ENCODE measurements at regions not wholly inside any gene's neighbourhood (a gene's known extent, or its start where the extent isn't known, plus 50 kb on each side); places are given as distances from the start of the nearest gene placed in this dataset.

DNA sequence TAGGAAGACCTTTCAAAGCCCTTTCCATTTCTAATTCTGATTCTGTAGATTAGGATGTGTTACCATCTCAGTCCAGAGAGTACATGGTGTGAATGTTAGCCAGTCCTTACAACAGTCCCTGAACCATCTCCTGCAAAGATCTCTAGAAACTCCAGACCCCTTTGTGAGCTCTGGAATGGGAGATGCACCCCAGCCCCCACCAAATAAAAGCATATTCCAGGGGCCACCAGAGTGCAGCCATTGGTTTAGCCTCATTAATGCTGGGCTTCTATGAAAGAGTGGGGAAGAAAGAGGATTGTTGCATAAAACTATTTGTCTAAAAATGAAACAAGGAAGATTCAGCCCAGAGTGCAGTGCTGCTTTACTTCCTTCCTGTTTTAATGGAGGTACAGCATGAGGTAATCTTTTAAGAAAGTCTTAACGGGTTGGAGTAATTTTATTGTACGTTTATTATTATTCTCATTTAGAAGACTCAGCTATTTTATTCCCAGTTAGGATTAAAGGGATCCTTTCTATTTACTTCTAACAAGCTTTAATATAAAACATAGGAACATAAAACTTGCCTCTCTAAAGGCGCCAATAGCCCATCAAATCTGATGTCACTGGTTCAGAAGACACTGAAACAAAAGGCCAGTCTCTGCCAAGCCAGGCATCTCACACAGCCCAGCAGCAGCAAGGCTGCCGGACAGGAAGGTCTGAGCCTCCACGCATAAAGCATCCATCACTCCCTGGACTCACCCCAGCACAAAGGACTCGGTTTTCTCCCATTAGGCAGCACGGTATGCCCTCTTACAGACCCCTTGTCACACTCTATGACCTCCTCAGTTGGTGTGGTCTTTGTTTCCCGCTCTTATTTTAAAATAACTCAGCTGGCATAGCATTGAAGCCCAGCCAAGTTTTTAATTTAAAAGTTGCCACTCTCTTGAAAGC is 203.9 kb upstream of the BLID start:
- intact Hi-C loops (cut with DNase I) = no loop called here
- ATAC-seq = no peak
- Histone ChIP-seq H3K9me3 (no peaks in the 10 kb centered on the region), H3K27ac (no peak overlapping the region), H3K27me3 (no peaks in the 10 kb centered on the region), H3K4me3 (no peak overlapping the region), H3K4me1 (no peaks in the 10 kb centered on the region), H3K36me3 (replicated peaks in 1 of 2; ENCODE audit: insufficient read depth in 1 of 2, low read depth in 2 of 2) (no peaks in the 10 kb centered on the region)
- TF ChIP-seq, protein P1, sequence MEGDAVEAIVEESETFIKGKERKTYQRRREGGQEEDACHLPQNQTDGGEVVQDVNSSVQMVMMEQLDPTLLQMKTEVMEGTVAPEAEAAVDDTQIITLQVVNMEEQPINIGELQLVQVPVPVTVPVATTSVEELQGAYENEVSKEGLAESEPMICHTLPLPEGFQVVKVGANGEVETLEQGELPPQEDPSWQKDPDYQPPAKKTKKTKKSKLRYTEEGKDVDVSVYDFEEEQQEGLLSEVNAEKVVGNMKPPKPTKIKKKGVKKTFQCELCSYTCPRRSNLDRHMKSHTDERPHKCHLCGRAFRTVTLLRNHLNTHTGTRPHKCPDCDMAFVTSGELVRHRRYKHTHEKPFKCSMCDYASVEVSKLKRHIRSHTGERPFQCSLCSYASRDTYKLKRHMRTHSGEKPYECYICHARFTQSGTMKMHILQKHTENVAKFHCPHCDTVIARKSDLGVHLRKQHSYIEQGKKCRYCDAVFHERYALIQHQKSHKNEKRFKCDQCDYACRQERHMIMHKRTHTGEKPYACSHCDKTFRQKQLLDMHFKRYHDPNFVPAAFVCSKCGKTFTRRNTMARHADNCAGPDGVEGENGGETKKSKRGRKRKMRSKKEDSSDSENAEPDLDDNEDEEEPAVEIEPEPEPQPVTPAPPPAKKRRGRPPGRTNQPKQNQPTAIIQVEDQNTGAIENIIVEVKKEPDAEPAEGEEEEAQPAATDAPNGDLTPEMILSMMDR (IDR thresholded peaks at IDR 0.05) = no peak
- no peak for TF ChIP-seq POLR2A (IDR thresholded peaks at IDR 0.05)
- 62 to 66% methylated on average over 8 of the region's 8 CpGs for WGBS, 2 donors
- no peak for DNase-seq

DNA sequence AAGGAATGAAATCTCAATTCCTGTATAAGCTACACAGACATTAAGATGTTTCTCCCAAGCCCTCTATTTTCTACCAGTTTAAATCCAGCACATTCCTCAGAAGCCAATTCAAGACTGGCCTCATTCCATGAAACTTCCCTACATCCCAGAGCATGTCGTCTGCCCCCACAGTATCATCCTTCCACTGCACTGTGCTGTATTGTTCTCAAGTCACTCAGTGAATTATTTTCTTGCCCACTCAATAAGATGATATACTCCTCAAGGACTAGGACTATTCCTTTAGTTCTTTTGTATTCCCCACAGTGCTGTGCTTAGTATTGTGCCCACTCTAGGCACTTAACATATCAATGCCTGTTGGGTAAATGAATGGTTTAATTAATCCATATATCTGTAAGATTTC is 203.1 kb upstream of the BLID start:
- TF ChIP-seq, protein P1 (IDR thresholded peaks at IDR 0.05) = no peak
- no peak for TF ChIP-seq POLR2A (IDR thresholded peaks at IDR 0.05)
- Histone ChIP-seq H3K27me3 (no peaks in the 10 kb centered on the region), H3K9me3 (no peaks in the 10 kb centered on the region), H3K4me3 (no peak overlapping the region), H3K4me1 (no peaks in the 10 kb centered on the region), H3K27ac (no peak overlapping the region), H3K36me3 (replicated peaks in 1 of 2; ENCODE audit: insufficient read depth in 1 of 2, low read depth in 2 of 2) (no peaks in the 10 kb centered on the region)
- ATAC-seq (no peak), DNase-seq (no peak)
- 40 to 63% methylated on average over 1 of the region's 1 CpG for WGBS, 2 donors
- intact Hi-C loops (cut with DNase I) = no loop called here

DNA sequence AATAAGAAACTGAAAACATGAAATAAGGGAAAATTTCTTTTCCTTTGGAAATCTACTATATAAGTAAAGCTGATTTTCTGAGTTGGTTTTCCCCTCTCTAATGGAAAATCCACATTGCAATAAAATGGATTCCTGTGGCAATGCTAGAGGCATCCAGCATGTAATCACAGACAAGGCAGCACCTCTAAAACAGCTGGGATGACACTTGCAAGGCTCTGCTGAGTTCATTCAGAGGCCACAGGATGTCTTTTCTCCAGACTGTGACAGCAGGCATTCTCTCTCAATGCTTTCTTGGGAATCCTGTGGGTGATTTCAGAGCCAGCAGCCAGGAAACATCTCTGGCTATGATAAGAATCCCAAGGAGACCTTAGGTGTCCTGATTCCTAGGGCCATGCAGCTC is 201.3 kb upstream of the BLID start:
- Histone ChIP-seq H3K4me1 (no peaks in the 10 kb centered on the region), H3K27ac (no peak overlapping the region), H3K36me3 (replicated peaks in 1 of 2; ENCODE audit: insufficient read depth in 1 of 2, low read depth in 2 of 2) (no peaks in the 10 kb centered on the region), H3K4me3 (no peak overlapping the region), H3K27me3 (no peaks in the 10 kb centered on the region), H3K9me3 (no peaks in the 10 kb centered on the region)
- intact Hi-C loops (cut with DNase I) = no loop called here
- peak; percentile 40 for ATAC-seq
- peak in 1 of 4 donors; percentile 25 for DNase-seq
- no peak for TF ChIP-seq POLR2A (IDR thresholded peaks at IDR 0.05)
- TF ChIP-seq, protein P1 (IDR thresholded peaks at IDR 0.05) = no peak

DNA sequence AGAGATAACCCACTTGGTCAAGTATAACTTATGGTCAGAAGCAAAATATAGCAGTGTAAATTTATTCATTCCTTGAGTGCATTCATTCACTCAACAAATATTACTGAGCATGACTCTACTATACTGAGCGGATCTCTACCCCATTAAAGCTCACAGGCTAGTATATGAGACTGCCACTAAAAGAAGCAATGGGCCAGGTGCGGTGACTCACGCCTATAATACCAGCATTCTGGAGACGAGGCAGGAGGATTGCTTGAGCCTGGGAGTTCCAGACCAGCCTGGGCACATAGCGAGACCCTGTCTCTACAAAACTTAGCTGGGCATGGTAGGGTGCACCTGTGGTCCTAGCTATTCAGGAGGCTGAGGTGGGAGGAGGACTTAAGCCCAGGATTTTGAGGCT is 197.6 kb upstream of the BLID start:
- DNase-seq (no peak), ATAC-seq (no peak)
- no peaks in the 10 kb centered on the region for H3K4me1 ChIP-seq
- intact Hi-C loops (cut with DNase I) = no loop called here
- H3K4me3 ChIP-seq = no peak overlapping the region
- no peaks in the 10 kb centered on the region for H3K9me3 ChIP-seq
- no peaks in the 10 kb centered on the region for H3K27me3 ChIP-seq
- H3K36me3 ChIP-seq (replicated peaks in 1 of 2; ENCODE audit: insufficient read depth in 1 of 2, low read depth in 2 of 2) = no peaks in the 10 kb centered on the region
- H3K27ac ChIP-seq = no peak overlapping the region
- 93 to 95% methylated on average over 5 of the region's 5 CpGs for WGBS, 2 donors
- no peak for TF ChIP-seq POLR2A (IDR thresholded peaks at IDR 0.05)
- TF ChIP-seq, protein P1 (IDR thresholded peaks at IDR 0.05) = no peak

Measured in body of pancreas (tissue), 4 donors.